ENCODE measurements at regions not wholly inside any gene's neighbourhood (a gene's known extent, or its start where the extent isn't known, plus 50 kb on each side); places are given as distances from the start of the nearest gene placed in this dataset.

DNA sequence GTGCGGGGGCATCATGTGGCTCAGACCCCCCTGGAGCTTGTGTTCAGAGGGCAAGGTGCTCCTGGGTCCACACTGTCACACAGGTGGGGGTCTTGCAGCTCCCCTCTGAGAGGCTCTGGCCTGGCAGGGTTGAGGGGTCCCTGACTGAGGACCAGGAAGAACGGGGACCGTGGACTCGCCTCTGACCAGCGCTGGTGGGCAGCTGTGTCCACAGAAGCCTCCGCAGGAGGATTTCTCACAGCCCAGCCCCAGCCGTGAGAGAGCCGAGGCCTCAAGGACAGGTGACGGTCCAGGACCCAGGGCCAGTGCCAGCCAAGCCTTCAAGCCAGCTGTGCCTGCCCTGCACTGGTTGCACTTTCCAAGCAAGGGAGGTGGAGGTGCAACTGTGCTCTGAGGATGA is 63.5 kb upstream of the TTC34 start:
- Histone ChIP-seq H3K27ac (ENCODE audit: low read depth, low read length, poor library complexity, severe bottlenecking) (no peak overlapping the region), H3K4me2 (ENCODE audit: low read length) (no peak overlapping the region), H3K4me1 (ENCODE audit: insufficient read depth, low read length, poor library complexity, severe bottlenecking) (no peaks in the 10 kb centered on the region), H3K79me2 (ENCODE audit: insufficient read depth, low read depth, low read length) (no peaks in the 10 kb centered on the region), H3K4me3 (ENCODE audit: low read depth, low read length, poor library complexity, severe bottlenecking) (no peak overlapping the region), H3K9me2 (ENCODE audit: insufficient read depth, low read length) (no peaks in the 10 kb centered on the region), H2AFZ (ENCODE audit: low read length) (no peak overlapping the region), H3K36me3 (ENCODE audit: insufficient read depth, low read length) (no peaks in the 10 kb centered on the region), H4K20me1 (ENCODE audit: insufficient read depth, low read length) (no peaks in the 10 kb centered on the region), H3K9me3 (ENCODE audit: low read length) (no peaks in the 10 kb centered on the region)
- ChIA-PET POLR2A (no interaction called here), CTCF (ENCODE audit: unreplicated experiment) (no interaction called here)
- no peak for TF ChIP-seq EZH2phosphoT487 (IDR thresholded peaks at IDR 0.05; ENCODE audit: borderline replicate concordance, low read depth, low read length)
- TF ChIP-seq, protein P1, sequence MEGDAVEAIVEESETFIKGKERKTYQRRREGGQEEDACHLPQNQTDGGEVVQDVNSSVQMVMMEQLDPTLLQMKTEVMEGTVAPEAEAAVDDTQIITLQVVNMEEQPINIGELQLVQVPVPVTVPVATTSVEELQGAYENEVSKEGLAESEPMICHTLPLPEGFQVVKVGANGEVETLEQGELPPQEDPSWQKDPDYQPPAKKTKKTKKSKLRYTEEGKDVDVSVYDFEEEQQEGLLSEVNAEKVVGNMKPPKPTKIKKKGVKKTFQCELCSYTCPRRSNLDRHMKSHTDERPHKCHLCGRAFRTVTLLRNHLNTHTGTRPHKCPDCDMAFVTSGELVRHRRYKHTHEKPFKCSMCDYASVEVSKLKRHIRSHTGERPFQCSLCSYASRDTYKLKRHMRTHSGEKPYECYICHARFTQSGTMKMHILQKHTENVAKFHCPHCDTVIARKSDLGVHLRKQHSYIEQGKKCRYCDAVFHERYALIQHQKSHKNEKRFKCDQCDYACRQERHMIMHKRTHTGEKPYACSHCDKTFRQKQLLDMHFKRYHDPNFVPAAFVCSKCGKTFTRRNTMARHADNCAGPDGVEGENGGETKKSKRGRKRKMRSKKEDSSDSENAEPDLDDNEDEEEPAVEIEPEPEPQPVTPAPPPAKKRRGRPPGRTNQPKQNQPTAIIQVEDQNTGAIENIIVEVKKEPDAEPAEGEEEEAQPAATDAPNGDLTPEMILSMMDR (conservative IDR thresholded peaks at IDR 0.05; ENCODE audit: low read length) = no peak
- intact Hi-C loops (cut with micrococcal nuclease; ENCODE audit: unreplicated experiment) = no loop called here
- BruUV-seq (replicated peaks) = no TSS peak
- DNase-seq (ENCODE audit: low spot score) = no peak

DNA sequence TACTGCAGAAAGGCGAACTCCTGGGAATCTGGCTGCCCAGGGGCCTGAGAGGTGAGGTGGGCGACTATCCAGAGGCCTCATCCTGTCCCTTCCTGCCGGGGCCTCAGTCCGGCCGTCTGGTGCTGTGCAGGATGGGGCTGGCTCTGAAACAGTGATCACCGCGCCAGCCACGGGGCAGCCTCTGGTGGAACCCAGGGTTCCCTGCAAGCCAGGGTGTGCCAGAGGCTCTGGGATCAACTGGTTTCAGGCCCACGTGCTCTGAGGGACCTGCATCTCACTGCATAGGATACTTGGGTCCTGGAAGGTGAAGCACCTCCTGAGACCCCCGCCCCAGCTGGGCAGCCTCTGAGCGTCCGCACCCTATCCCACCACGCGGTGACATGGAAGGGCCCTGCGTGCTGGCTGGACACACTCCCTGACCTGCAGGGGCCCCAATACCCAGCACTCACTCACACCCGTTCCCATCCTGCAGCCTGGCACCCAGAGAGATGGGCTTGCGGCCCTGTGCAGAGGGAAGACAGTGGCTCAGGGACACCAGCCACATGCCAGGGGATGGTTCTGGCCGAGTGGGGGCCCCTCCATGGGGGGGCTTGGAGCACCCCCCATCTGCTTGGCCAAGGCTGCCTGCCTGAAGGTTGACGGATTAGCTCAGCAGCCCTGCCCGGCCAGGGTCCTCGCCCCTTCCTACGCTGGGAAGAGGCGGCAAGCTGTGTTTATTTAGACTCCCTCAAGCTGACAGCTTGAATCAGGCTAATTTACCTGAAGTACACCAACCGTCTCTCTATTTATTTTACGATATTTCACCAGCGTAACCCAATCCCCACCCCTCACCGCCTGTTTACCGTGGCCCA is 64.3 kb upstream of the TTC34 start:
- intact Hi-C loops (cut with micrococcal nuclease; ENCODE audit: unreplicated experiment) = no loop called here
- H3K4me3 ChIP-seq (ENCODE audit: low read depth, low read length, poor library complexity, severe bottlenecking) = no peak overlapping the region
- CTCF ChIA-PET (ENCODE audit: unreplicated experiment) = no interaction called here

More for the DNA sequence above, 64.3 kb upstream of the TTC34 start:
- no peaks in the 10 kb centered on the region for H3K36me3 ChIP-seq (ENCODE audit: insufficient read depth, low read length)
- H3K9me2 ChIP-seq (ENCODE audit: insufficient read depth, low read length) = no peaks in the 10 kb centered on the region
- no TSS peak for BruUV-seq (replicated peaks)
- DNase-seq (ENCODE audit: low spot score) = no peak
- no peaks in the 10 kb centered on the region for H3K79me2 ChIP-seq (ENCODE audit: insufficient read depth, low read depth, low read length)
- TF ChIP-seq EZH2phosphoT487 (IDR thresholded peaks at IDR 0.05; ENCODE audit: borderline replicate concordance, low read depth, low read length) = no peak
- TF ChIP-seq, protein P1 (conservative IDR thresholded peaks at IDR 0.05; ENCODE audit: low read length) = no peak
- H3K4me2 ChIP-seq (ENCODE audit: low read length) = no peak overlapping the region
- H3K4me1 ChIP-seq (ENCODE audit: insufficient read depth, low read length, poor library complexity, severe bottlenecking) = no peaks in the 10 kb centered on the region
- H4K20me1 ChIP-seq (ENCODE audit: insufficient read depth, low read length) = no peaks in the 10 kb centered on the region
- POLR2A ChIA-PET = no interaction called here
- H2AFZ ChIP-seq (ENCODE audit: low read length) = no peak overlapping the region
- no peak overlapping the region for H3K27ac ChIP-seq (ENCODE audit: low read depth, low read length, poor library complexity, severe bottlenecking)
- no peaks in the 10 kb centered on the region for H3K9me3 ChIP-seq (ENCODE audit: low read length)
